ENCODE measurements at regions not wholly inside any gene's neighbourhood (a gene's known extent, or its start where the extent isn't known, plus 50 kb on each side); places are given as distances from the start of the nearest gene placed in this dataset.

DNA sequence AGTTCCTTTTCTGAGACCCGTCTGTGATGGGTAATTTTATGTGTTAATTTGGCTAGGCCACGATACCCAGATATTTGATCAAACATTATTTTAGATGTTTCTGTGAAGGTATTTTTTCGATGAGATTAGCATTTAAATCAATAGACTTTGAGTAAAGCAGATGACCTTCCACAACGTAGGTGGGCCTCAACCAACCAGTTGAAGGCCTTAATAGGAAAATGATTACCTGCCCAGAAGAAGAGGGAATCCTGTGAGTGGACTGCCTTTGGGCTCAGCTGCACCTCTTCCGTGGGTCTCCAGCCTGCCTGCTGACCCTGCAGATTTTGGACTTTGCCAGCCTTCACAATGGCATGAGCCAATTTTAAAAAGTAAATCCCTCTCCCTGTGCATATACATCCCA, 61.6 kb upstream of the WSB1 start:
- H3K36me3 ChIP-seq (ENCODE audit: control insufficient read depth, insufficient read depth, low read length), result no peaks in the 10 kb centered on the region
- no peak overlapping the region for H2AFZ ChIP-seq (ENCODE audit: low read depth, low read length)
- ChIA-PET CTCF (ENCODE audit: low intra/inter-chr PET ratio) (no interaction called here), POLR2A (no interaction called here)
- no peak overlapping the region for H3K4me2 ChIP-seq (ENCODE audit: insufficient read depth, low read length)
- FAIRE-seq (no peak), ATAC-seq (no peak), DNase-seq (ENCODE audit: extremely low read depth in 1 of 4, low spot score in 3 of 4) (no peak)
- H3K27ac ChIP-seq (ENCODE audit: extremely low read depth, low read depth, low read length), result no peak overlapping the region
- no peaks in the 10 kb centered on the region for H4K20me1 ChIP-seq (replicated peaks; ENCODE audit: control insufficient read depth, insufficient read depth, low read length)
- H3K27me3 ChIP-seq (ENCODE audit: control insufficient read depth in 2 of 2, insufficient read depth in 2 of 2, low read length in 2 of 2), result no peaks in the 10 kb centered on the region
- H3K79me2 ChIP-seq (ENCODE audit: control insufficient read depth, insufficient read depth, low read length), result no peaks in the 10 kb centered on the region
- no peaks in the 10 kb centered on the region; a peak in 1 of 5 replicates for H3K4me1 ChIP-seq (replicated peaks in 1 of 2; ENCODE audit: control insufficient read depth in 2 of 2, insufficient read depth in 2 of 2, low read length in 2 of 2)
- no peaks in the 10 kb centered on the region for H3K9me1 ChIP-seq (ENCODE audit: control insufficient read depth, insufficient read depth, low read length)
- intact Hi-C loops (cut with micrococcal nuclease), result loop anchor here (5.0 kb wide), 1 partner anchor 55 kb away; no protein-coding TSS in a partner anchor
- no peak overlapping the region for H3K9ac ChIP-seq (ENCODE audit: insufficient read depth in 1 of 2, low read depth in 2 of 2, low read length in 2 of 2)
- in situ Hi-C loops (cut with MboI), result loop anchor here (10.0 kb wide), 2 partner anchors 422 to 512 kb away; no protein-coding TSS in a partner anchor
- 21% methylated on average over 5 of the region's 5 CpGs for WGBS (ENCODE audit: insufficient coverage, low coverage, missing lambda C conversion rate)
- BruUV-seq (replicated peaks), result no TSS peak
- no peaks in the 10 kb centered on the region for H3K9me3 ChIP-seq (replicated peaks; ENCODE audit: control insufficient read depth, insufficient read depth, low read depth, low read length)
- no peak overlapping the region for H3K4me3 ChIP-seq
- TF ChIP-seq CTCF (IDR thresholded peaks at IDR 0.05 in 2 of 3, conservative IDR thresholded peaks at IDR 0.05 in 1 of 3; ENCODE audit: insufficient read depth in 2 of 3, low read depth in 1 of 3, low read length in 3 of 3), result no peak
- no peak for TF ChIP-seq ZNF699 (CRISPR knock-in tag; IDR thresholded peaks at IDR 0.05; ENCODE audit: insufficient replicate concordance)
- no peak for TF ChIP-seq SNIP1 (IDR thresholded peaks at IDR 0.05; ENCODE audit: low read depth)
- TF ChIP-seq ZNF134 (CRISPR knock-in tag; conservative IDR thresholded peaks at IDR 0.05), result peak; percentile 91
- no peak for TF ChIP-seq FUS (optimal IDR thresholded peaks at IDR 0.05; ENCODE audit: low read depth, low read length)
- TF ChIP-seq ZMIZ1 (IDR thresholded peaks at IDR 0.05; ENCODE audit: low read depth in 2 of 2, low read length in 2 of 2), result no peak
- TF ChIP-seq RBM25 (IDR thresholded peaks at IDR 0.05; ENCODE audit: low read depth, low read length, severe bottlenecking), result peak; percentile 3
- no peak for TF ChIP-seq REST (IDR thresholded peaks at IDR 0.05; ENCODE audit: borderline replicate concordance)
- TF ChIP-seq REST (CRISPR knock-in tag; IDR thresholded peaks at IDR 0.05; ENCODE audit: low read depth), result no peak
- no peak for TF ChIP-seq HSF4 (CRISPR knock-in tag; IDR thresholded peaks at IDR 0.05; ENCODE audit: borderline replicate concordance)

All from K562 (cell line).